Panc1 (cell line): ENCODE measurements at regions not wholly inside any gene's neighbourhood (a gene's known extent, or its start where the extent isn't known, plus 50 kb on each side); places are given as distances from the start of the nearest gene placed in this dataset.

ENCODE experiments used
- ATAC-seq: fragments of 200-7000 bp; cut with Tn5 transposase; 2 replicates; pipeline ENCODE4 v1.9.1; 2020; ENCODE audit warnings: mild to moderate bottlenecking, moderate library complexity
- BruUV-seq: library from RNA; stranded (reverse); fragments of 400-500 nt; replicated peaks from 2 replicates; lab custom pipeline; 2021; lab: Mats Ljungman, UMichigan
- CTCF ChIA-PET: fragments of 300-600 bp; sonication (Branson Sonifier 250); formaldehyde crosslinking; loops from one replicate; lab custom pipeline; 2022; ENCODE audit warnings: antibody characterized with exemption; lab: Charles Lee
- POLR2A ChIA-PET: fragments of 300-600 bp; sonication (Branson Sonifier 250); formaldehyde crosslinking; loops from one replicate; lab custom pipeline; 2022; ENCODE audit warnings: antibody characterized with exemption; lab: Charles Lee
- DNase-seq: peaks from one replicate; pipeline ENCODE4 v3.0.0-alpha.2; 2010; ENCODE audit warnings: low read depth, low spot score
- H3K27ac ChIP-seq: 2 replicates; pipeline ENCODE4 v1.5.1; 2011; ENCODE audit warnings: mild to moderate bottlenecking, low read length, inconsistent platforms
- H3K27me3 ChIP-seq: fragments of 200-500 bp; sonication (Bioruptor generic); 2 replicates; pipeline ENCODE4 v1.6.0; 2014; ENCODE audit warnings: low read length, inconsistent platforms; ENCODE audit not compliant: control insufficient read depth, insufficient read depth
- H3K36me3 ChIP-seq: fragments of 200-500 bp; sonication (Bioruptor generic); 2 replicates; pipeline ENCODE4 v1.5.1; 2014; ENCODE audit warnings: inconsistent platforms, mild to moderate bottlenecking, low read length, moderate library complexity; ENCODE audit not compliant: control insufficient read depth, insufficient read depth
- H3K4me1 ChIP-seq: 2 replicates; pipeline ENCODE4 v1.5.1; 2011; ENCODE audit warnings: inconsistent platforms, mild to moderate bottlenecking, low read length, moderate library complexity; ENCODE audit not compliant: control insufficient read depth, insufficient read depth
- H3K4me3 ChIP-seq, 2 experiments: 2 replicates each; pipeline ENCODE4 v1.5.1; 2011 to 2012; ENCODE audit warnings: low read depth in 2 of 2, low read length in 2 of 2, mild to moderate bottlenecking in 2 of 2, inconsistent platforms in 1 of 2, moderate library complexity in 1 of 2
- H3K9me3 ChIP-seq: fragments of 200-500 bp; sonication (Bioruptor generic); 2 replicates; pipeline ENCODE4 v1.5.1; 2014; ENCODE audit warnings: low read depth, mild to moderate bottlenecking, inconsistent platforms, low read length, moderate library complexity; ENCODE audit not compliant: control insufficient read depth, insufficient read depth
- CTCF ChIP-seq: fragments of 450-650 bp; IDR thresholded peaks from 2 replicates; pipeline ENCODE4 v1.5.1; 2017; ENCODE audit warnings: mild to moderate bottlenecking
- POLR2AphosphoS5 ChIP-seq: IDR thresholded peaks from 2 replicates; pipeline ENCODE4 v1.6.1; 2012; ENCODE audit warnings: mild to moderate bottlenecking, low read depth, low read length, moderate library complexity
- REST ChIP-seq, 2 experiments: IDR thresholded peaks; 2 replicates each; pipeline ENCODE4 v1.6.1; 2011 to 2012; ENCODE audit warnings: low read depth in 2 of 2, control low read depth in 1 of 2, low read length in 1 of 2, mild to moderate bottlenecking in 1 of 2, moderate library complexity in 1 of 2; ENCODE audit not compliant: insufficient read depth in 1 of 2
- SIN3A ChIP-seq: IDR thresholded peaks from 2 replicates; pipeline ENCODE4 v1.6.1; 2012; ENCODE audit warnings: low read depth, mild to moderate bottlenecking, low read length, moderate library complexity, borderline replicate concordance; ENCODE audit not compliant: insufficient read depth
- TCF7L2 ChIP-seq: IDR thresholded peaks from 2 replicates; pipeline ENCODE4 v1.6.1; 2011; ENCODE audit warnings: mild to moderate bottlenecking, low read depth, low read length, inconsistent platforms
- in situ Hi-C: cut with HindIII; loops from 2 replicates; pipeline ENCODE4 v1.10.0; 2016; ENCODE audit warnings: low sequenced_read_pairs, low pct_unique_long_range_greater_than_20kb
- intact Hi-C: fragments of 100-400 bp; cut with micrococcal nuclease; formaldehyde crosslinking; loops from one replicate; pipeline ENCODE4 v1.10.0; 2022; ENCODE audit not compliant: unreplicated experiment

DNA sequence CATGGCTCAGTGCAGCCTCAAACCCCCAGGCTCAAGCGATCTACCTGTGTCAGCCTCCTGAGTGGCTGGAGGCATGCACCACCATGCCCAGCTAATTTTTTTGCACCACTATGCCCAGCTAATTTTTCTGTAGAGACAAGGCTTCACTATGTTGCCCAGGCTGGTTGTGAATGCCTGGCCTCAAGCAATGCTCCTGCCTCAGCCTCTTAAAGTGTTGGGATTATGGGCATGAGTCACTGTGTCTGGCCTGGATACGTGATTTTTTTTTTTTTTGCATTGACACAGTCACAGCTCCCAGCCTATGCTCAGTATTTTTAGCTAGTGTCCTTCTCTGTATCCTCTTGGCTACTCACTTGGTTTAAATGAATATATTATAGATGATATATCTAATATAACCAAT is 377.0 kb upstream of the TNRC6C start:
- ChIA-PET POLR2A (no interaction called here), CTCF (interaction anchor here (0.6 kb wide), 1 partner anchor 68 kb away, joined by 6 read pairs; no protein-coding TSS in a partner anchor)
- Histone ChIP-seq H3K9me3 (no peaks in the 10 kb centered on the region), H3K4me3 (no peak overlapping the region), H3K27ac (no peak overlapping the region), H3K36me3 (no peaks in the 10 kb centered on the region), H3K4me1 (no peaks in the 10 kb centered on the region), H3K27me3 (0 out of 2 replicates have a peak, but pooled peaks cover 2% of the 10 kb centered on the region)
- ATAC-seq, result peak; percentile 71; the same call in 1 of the 2 replicates
- intact Hi-C loops, result no loop called here
- no peak for DNase-seq
- BruUV-seq, result no TSS peak
- no peak for TF ChIP-seq REST (IDR thresholded peaks at IDR 0.05; ENCODE audit: insufficient read depth in 1 of 2, low read depth in 2 of 2, low read length in 1 of 2)
- TF ChIP-seq CTCF, result no peak
- no peak for TF ChIP-seq POLR2AphosphoS5
- TF ChIP-seq SIN3A, result no peak
- TF ChIP-seq TCF7L2, result no peak
- in situ Hi-C loops, result no loop called here

DNA sequence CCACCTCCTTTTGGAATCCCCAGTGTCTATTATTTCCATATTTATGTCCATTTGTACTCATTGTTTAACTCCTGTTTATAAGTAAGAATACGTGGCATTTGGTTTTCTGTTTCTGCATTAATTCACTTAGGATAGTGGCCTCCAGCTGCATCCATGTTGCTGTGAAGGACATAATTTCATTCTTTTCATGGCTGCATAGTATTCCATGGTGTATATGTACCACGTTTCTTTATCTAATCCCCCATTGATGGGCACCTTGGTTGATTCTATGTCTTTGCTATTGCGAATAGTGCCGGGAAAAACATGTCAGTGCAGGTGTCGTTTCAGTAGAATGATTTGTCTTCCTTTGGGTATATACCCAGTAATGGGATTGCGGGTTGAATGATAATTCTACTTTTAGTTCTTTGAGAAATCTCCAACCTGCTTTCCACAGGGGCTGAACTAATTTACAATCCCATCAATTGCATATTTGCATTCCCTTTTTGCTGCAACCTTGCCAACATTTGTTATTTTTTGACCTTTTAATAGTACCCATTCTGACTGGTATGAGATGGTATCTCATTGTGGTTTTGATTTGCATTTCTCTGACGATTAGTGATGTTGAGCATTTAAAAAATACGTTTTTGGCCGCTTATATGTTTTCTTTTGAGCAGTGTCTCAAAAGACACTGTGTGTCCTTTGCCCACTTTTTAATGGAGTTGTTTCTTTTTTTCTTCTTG is 373.2 kb upstream of the TNRC6C start:
- POLR2A ChIA-PET, result no interaction called here
- TF ChIP-seq POLR2AphosphoS5 (no peak), TCF7L2 (no peak), SIN3A (no peak)
- Histone ChIP-seq H3K4me1 (no peaks in the 10 kb centered on the region), H3K27me3 (0 out of 2 replicates have a peak, but pooled peaks cover 2% of the 10 kb centered on the region), H3K9me3 (no peaks in the 10 kb centered on the region), H3K36me3 (no peaks in the 10 kb centered on the region), H3K4me3 (no peak overlapping the region), H3K27ac (no peak overlapping the region)
- DNase-seq (no peak), ATAC-seq (no peak)
- BruUV-seq, result no TSS peak
- CTCF ChIA-PET, result no interaction called here
- in situ Hi-C loops, result no loop called here
- intact Hi-C loops, result no loop called here
